ENCODE measurements at regions not wholly inside any gene's neighbourhood (a gene's known extent, or its start where the extent isn't known, plus 50 kb on each side); places are given as distances from the start of the nearest gene placed in this dataset.
"Not testable (repeated sequence)": the region's sequence is repeated elsewhere in the genome, so short reads cannot be mapped to it uniquely, and the experiment has no call there.

DNA sequence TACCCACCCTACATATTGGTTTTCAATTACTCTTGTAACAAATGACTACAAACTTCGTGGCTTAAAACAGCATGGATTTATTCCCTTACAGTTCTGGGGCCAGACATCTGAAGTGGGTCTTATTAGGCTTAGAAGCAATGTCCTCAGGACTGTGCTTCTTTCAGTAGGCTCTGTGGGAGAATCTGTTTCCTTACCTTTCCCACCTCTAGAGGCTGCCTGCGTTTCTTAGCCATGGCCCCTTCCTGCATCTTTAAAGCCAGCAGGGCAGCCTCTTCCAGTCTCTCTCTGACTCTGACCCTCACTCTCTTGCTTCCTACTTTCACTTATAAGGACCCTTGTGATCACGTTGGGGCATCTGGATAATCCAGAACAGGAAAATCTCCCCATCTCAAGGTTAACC is 252.5 kb upstream of the PGRMC2 start:
- DNase-seq (ENCODE audit: extremely low read depth, low read depth) = no peak
- TF ChIP-seq, protein P1, sequence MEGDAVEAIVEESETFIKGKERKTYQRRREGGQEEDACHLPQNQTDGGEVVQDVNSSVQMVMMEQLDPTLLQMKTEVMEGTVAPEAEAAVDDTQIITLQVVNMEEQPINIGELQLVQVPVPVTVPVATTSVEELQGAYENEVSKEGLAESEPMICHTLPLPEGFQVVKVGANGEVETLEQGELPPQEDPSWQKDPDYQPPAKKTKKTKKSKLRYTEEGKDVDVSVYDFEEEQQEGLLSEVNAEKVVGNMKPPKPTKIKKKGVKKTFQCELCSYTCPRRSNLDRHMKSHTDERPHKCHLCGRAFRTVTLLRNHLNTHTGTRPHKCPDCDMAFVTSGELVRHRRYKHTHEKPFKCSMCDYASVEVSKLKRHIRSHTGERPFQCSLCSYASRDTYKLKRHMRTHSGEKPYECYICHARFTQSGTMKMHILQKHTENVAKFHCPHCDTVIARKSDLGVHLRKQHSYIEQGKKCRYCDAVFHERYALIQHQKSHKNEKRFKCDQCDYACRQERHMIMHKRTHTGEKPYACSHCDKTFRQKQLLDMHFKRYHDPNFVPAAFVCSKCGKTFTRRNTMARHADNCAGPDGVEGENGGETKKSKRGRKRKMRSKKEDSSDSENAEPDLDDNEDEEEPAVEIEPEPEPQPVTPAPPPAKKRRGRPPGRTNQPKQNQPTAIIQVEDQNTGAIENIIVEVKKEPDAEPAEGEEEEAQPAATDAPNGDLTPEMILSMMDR (IDR thresholded peaks at IDR 0.05; ENCODE audit: low read depth, low read length) = no peak

- DNase-seq (ENCODE audit: extremely low read depth, low read depth) = no peak
- TF ChIP-seq, protein P1 (IDR thresholded peaks at IDR 0.05; ENCODE audit: low read depth, low read length) = no peak
These were observed 250.7 kb upstream of the PGRMC2 start for GRCh38 chr4:128538111-128538882.

DNA sequence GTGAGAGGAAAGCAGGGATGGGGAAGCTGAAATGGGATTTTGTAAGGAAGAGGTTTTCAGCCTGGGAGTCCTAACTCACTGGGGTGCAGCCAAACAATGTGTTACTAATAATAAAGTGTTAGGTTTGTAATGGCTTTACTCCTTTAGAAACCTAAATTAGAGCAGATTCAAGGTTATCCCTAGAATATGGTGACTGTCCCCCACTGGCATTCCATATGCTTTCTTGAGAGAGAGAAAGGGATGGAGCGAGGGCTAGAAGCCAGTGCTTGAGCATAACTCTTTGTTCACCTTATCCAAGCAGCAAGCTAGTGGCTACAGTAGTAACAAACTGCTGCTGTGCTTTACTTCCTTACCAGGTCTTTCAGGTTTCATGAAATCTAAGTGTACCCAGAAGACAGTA is 249.1 kb upstream of the PGRMC2 start:
- TF ChIP-seq, protein P1 (IDR thresholded peaks at IDR 0.05; ENCODE audit: low read depth, low read length) = no peak
- DNase-seq (ENCODE audit: extremely low read depth, low read depth) = no peak

DNA sequence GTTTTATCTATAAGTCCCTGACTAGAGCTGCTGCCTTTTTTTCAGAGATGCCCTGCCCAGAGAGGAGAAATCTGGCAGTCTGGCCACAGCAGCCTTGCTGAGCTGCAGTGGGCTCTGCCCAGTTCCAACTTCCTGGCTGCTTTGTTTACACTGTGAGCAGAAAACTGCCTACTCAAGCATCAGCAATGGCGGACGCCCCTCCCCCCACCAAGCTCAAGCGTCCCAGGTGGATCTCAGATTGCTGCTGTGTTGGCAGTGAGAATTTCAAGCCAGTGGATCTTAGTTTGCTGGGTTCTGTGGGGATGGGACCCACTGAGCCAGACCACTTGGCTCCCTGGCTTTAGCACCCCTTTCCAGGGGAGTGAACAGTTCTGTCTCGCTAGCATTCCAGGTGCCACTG is 247.9 kb upstream of the PGRMC2 start:
- DNase-seq (ENCODE audit: extremely low read depth, low read depth) = not testable (repeated sequence)

DNA sequence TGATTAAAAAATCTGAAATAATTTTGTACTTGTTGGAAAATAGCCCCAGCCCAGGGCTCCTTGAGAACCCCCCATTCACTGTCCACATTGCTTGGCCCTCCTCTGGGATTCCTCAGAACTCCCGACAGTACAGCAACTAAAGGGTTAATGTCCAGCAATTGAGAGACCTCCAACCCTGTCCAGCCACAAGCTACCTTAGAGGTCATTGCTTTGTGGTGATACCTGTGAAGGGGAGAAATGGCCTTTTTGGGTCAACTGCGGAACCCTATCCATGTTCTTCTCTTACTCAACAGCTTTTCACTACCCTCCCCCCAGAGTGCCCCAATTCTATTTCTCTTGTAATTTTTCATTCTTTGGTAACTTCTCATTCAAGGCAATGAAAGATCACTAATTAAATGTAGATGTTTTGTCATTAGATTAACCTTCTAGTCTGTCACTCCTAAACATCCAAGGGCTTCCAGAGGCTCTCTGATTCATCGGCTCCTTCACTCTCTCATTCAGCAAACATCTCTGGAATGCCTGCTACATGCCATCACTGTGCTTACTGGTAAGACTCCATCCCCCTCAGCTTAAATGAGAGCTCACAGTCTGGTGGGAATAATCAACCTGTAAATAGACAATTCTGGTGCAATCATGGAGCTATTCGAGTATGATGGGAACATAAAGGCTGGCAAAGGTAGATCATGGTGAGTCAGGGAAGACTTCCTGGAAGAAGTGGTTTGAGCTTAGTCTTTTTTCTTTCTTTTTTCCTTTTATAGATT is 241.4 kb upstream of the PGRMC2 start:
- peak; percentile 92 for DNase-seq (ENCODE audit: extremely low read depth, low read depth)
- TF ChIP-seq, protein P1 (IDR thresholded peaks at IDR 0.05; ENCODE audit: low read depth, low read length) = no peak

GRCh38 chr4:128527946-128528576 is 240.4 kb upstream of the PGRMC2 start:
- DNase-seq (ENCODE audit: extremely low read depth, low read depth) = no peak
- TF ChIP-seq, protein P1 (IDR thresholded peaks at IDR 0.05; ENCODE audit: low read depth, low read length) = no peak

DNA sequence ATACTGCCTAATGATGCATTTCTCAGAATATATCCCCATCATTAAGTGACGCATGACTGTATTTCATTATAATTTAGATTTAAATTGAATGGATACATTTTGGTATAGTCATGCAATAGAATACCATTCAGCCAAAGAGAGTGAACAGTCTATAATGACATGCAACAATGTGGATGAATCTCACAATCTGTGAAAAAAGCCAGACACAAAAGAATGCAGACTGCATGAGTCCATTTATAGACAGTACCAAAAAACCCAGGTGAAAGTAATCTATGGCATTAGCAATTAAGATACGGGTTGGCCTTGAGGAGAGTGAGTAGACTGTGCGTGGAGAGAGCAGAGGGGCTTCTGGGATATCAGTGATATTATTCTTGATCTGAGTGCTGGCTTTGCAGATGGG is 239.7 kb upstream of the PGRMC2 start:
- no peak for DNase-seq (ENCODE audit: extremely low read depth, low read depth)
- TF ChIP-seq, protein P1 (IDR thresholded peaks at IDR 0.05; ENCODE audit: low read depth, low read length) = no peak

Data from AG09319 (cell line).